ENCODE measurements at regions not wholly inside any gene's neighbourhood (a gene's known extent, or its start where the extent isn't known, plus 50 kb on each side); places are given as distances from the start of the nearest gene placed in this dataset.
"Not testable (repeated sequence)": the region's sequence is repeated elsewhere in the genome, so short reads cannot be mapped to it uniquely, and the experiment has no call there.

- H3K27ac ChIP-seq, result no peak overlapping the region
- no peaks in the 10 kb centered on the region for H3K27me3 ChIP-seq
- no peak for DNase-seq
- TF ChIP-seq POLR2A (IDR thresholded peaks at IDR 0.05) (no peak), CTCF (IDR thresholded peaks at IDR 0.05) (no peak)
- peaks cover 0 to 8% of the 10 kb centered on the region in 2 donors for H3K9me3 ChIP-seq
- no peak overlapping the region for H3K4me3 ChIP-seq
- no peaks in the 10 kb centered on the region for H3K36me3 ChIP-seq
- no peaks in the 10 kb centered on the region for H3K4me1 ChIP-seq
- intact Hi-C loops (cut with DNase I; ENCODE audit: low total_unique reads), result no loop called here
These were observed 98.0 kb downstream of the DLL1 start for GRCh38 chr6:170192905-170193304.

- H3K4me1 ChIP-seq; H3K36me3 ChIP-seq; H3K9me3 ChIP-seq; H3K4me3 ChIP-seq; H3K27me3 ChIP-seq; DNase-seq; intact Hi-C loops (cut with DNase I; ENCODE audit: low total_unique reads); H3K27ac ChIP-seq: not testable (repeated sequence)
These were observed 98.8 kb downstream of the DLL1 start for GRCh38 chr6:170192101-170192500.

DNA sequence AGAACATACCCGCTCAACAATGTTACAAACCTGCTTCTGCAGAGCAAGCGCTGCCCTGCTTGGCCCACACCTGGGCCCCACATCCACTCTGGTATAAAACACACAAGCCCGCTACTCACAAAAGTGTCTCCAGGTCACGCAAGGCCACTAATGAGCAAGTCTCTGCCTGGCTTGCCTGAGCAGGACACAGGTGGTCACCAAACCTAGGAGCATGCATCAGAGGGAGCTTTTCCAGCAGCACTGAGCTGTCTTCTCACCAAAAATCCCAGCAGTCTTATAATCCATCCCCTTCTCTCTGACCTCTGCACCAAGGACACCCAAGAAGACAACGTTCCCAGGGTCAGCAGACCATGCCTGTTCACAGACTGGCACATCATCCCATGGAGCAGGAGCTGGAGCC, 100.8 kb downstream of the DLL1 start:
- intact Hi-C loops (cut with DNase I; ENCODE audit: low total_unique reads), result no loop called here

DNA sequence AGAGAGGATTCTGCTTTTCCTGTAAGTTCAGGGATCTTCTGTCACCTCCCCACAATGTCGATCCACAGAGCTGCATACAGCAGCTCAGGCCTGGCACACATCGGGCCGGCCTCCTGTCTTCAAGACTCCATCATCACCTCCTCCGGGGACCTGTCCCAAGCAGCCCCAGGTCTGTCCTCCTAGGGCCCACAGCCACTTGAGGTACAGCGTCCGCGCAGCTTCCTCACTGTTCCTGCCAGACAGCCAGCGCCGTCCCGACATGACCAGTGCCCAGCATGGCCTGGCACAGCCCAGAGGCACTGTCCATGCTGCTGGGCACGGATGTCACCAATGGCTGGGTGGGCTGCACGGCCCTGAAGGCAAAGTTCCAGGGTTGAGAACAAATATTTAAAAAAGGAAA, 101.6 kb downstream of the DLL1 start:
- H3K27ac ChIP-seq, result no peak overlapping the region
- no peaks in the 10 kb centered on the region for H3K9me3 ChIP-seq
- no peak for DNase-seq
- intact Hi-C loops (cut with DNase I; ENCODE audit: low total_unique reads), result no loop called here
- TF ChIP-seq POLR2A (IDR thresholded peaks at IDR 0.05) (no peak), CTCF (IDR thresholded peaks at IDR 0.05) (no peak)
- no peaks in the 10 kb centered on the region for H3K27me3 ChIP-seq
- no peak overlapping the region for H3K4me3 ChIP-seq
- H3K36me3 ChIP-seq, result no peaks in the 10 kb centered on the region
- no peaks in the 10 kb centered on the region for H3K4me1 ChIP-seq

More for the DNA sequence above, 100.8 kb downstream of the DLL1 start:
- Histone ChIP-seq H3K4me3 (no peak overlapping the region), H3K27me3 (no peaks in the 10 kb centered on the region), H3K36me3 (no peaks in the 10 kb centered on the region), H3K4me1 (no peaks in the 10 kb centered on the region), H3K9me3 (peaks cover 0 to 3% of the 10 kb centered on the region in 2 donors), H3K27ac (no peak overlapping the region)
- no peak for TF ChIP-seq POLR2A (IDR thresholded peaks at IDR 0.05)
- TF ChIP-seq CTCF (IDR thresholded peaks at IDR 0.05), result no peak
- DNase-seq, result no peak

DNA sequence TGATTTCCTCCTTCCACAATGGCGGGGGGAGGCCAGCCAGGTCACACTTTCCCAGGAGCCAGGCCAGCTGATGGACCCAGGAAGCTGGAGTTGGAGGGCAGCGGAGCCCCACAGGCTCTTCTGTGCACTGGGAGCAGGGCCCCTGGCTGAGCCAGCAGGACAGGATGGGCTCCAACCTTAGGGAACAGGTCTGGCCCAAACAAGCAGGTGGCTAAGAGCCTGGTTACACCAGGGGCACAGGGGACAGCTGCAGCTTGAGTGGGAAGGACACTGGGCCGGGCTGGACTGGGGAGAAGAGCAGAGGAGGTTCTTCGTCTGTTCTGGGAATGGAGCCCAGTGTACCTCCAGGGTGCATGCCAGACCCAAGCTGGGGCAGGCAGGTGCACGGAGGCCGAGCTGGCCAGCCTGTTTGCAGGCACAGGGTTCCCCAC, 102.3 kb downstream of the DLL1 start:
- DNase-seq, result no peak
- Histone ChIP-seq H3K9me3 (no peaks in the 10 kb centered on the region), H3K27me3 (no peaks in the 10 kb centered on the region), H3K27ac (no peak overlapping the region), H3K36me3 (no peaks in the 10 kb centered on the region), H3K4me3 (no peak overlapping the region), H3K4me1 (no peaks in the 10 kb centered on the region)
- no peak for TF ChIP-seq CTCF (IDR thresholded peaks at IDR 0.05)
- TF ChIP-seq POLR2A (IDR thresholded peaks at IDR 0.05), result no peak
- intact Hi-C loops (cut with DNase I; ENCODE audit: low total_unique reads), result no loop called here
